HG03196 (cell line): ENCODE measurements at regions not wholly inside any gene's neighbourhood (a gene's known extent, or its start where the extent isn't known, plus 50 kb on each side); places are given as distances from the start of the nearest gene placed in this dataset.
"Not testable (repeated sequence)": the region's sequence is repeated elsewhere in the genome, so short reads cannot be mapped to it uniquely, and the experiment has no call there.

Source experiments
- ATAC-seq: cut with Tn5 transposase; IDR thresholded peaks from one replicate; pipeline ENCODE4 v1.9.1; 2021; ENCODE audit not compliant: unreplicated experiment

DNA sequence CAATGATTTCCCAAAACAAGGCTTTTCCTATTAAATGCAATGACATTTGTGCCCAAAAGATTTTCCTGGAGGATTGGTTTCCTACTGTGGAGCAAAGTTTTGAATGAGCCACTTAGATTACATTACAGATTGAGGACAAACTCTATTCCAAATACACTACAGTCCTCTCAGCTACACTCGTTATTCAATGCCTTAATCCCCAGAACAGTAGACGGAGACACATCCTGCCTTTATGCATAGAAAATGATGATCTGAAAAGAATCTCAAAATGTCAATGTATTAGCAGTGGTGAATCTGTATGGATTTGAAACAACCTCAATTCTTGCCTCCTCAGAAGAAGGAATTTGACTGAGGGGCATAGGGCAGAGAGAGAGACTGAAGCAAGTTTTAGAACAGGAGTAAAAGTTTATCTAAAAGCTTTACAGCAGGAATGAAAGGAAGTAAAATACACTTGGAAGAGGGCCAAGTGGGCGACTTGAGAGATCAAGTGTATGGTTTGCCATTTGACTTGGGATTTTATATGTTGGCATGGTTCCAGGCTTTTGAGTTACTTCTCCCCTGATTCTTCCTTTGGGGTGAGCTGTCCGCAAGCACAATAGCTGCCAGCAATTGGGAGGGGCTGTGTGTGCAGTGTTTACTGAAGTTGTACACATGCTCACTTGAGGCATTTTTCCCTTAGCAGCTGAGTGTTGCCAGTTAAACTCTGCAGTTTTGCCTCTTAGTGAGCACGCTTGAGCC is 891.9 kb upstream of the MBL2 start:
- ATAC-seq: no peak

DNA sequence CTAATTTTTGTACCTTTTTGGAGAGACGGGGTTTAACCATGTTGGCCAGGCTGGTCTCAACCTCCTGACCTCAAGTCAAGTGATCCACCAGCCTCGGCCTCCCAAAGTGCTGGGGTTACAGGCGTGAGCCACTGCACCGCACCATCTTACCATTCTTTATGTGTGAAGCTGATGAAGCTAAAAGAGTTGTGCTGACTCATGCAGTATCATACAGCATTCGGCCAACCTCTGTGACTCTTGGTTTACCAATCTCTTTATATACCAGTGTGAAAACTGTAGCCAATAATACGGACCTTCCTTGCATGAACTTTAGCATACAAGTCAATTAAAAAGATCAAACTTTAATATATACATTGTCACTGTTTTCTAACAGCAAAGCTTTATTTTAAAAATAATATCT is 878.2 kb upstream of the MBL2 start:
- ATAC-seq: no peak

DNA sequence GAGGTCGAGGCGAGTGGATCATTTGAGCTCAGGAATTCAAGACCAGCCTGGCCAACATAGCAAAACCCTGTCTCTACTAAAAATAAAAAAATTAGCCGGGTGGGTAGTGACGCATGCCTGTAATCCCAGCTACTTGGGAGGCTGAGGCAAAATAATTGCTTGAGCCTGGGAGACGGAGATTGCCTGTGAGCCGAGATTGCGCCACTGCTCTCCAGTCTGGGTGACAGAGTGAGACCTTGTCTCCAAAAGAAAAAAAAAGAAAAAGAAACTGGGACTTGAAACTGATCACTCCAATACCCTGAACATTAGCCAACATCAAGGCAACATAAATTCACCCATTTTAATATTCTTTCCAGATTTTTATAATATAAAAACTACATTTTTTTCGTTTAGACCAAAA is 874.6 kb upstream of the MBL2 start:
- not testable (repeated sequence) for ATAC-seq

DNA sequence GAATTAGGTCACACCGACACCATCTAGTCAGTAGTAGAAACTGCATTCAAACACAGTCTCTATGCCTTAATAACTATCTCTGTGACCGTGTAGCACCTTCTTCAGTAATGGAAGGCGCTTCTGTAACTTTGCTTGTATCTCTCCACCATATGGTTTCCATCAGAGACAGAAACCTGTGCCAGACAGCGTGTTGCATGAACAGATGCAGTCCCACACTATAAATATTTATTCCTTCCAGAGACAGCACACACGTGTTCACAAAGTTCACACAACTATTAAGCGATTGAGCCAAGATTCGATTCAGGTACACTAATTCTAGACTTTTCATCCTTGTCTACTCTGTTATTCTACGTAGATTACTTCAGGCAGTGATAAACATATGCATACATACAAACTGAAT is 873.9 kb upstream of the MBL2 start:
- no peak for ATAC-seq

DNA sequence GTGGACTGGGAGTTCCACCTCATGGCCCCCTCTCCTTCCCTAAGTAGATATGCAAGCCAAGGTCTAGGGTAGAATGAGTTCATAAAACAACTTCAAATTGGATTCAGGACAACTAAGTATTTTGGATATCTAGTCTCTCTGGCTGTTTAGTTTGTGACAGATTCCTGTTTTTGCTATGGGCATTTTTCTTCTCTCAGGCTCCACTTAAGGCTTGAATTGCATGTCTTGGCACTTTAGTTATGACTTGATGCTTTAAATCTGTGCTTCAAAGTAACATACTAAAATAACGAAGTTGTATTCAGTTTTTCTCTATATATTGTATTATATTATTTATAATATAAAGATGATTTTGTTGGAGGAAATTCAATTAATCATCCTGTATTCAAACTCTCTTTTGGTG is 873.4 kb upstream of the MBL2 start:
- no peak for ATAC-seq

DNA sequence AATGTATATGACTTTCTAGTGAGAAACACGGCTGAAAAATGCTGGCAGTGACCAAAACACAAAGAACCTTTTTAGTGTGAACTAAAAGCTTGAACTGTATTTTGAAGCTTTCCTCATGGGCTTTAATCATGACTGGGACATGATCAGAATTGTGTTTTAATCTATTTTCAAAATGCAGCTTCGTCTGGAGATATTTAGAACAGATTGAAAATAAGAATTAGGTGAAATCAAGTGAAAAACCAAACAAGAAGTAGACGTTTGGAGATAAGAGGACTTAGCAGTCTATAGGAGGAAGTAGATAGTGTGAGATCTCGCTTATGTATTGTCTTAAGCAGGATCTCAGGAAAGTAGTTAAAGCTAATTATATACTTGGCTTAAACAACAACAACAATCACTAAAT is 865.4 kb upstream of the MBL2 start:
- ATAC-seq: no peak

DNA sequence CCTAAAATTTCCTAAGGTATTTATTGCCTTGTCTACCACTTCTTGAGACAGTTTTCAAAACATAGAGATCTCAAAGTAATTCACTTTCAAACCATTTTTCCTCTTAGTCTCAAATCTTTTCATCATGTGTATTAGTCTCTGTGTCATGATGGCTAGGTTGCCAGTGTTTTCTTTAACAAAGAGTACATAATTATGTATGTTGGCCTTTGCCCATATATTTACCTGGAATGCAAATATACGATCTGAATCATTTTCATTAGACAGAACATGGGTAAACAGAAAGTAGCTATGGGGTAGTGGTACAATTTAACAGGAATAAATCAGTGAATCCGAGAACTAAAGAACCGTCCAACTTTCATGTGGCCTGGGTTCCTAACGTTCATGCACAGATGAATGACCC is 852.1 kb upstream of the MBL2 start:
- ATAC-seq: no peak

DNA sequence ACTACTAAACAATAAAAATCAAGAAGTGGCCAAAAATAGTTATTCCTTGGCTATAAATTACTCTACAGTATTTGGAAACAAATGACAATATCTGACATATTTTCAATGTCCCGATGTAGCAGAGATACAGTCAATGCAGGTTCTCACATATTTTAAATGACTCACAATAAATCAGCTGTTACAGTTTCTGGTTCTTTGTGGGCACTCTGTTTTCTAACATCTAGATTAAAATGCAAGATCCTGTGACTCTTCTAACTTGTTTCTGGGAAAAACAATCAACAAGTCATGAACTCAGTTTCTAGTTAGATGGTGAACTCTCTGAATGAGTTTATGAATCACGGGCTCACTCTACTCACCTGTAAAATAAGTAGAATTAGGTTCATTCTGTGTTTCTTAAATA is 849.6 kb upstream of the MBL2 start:
- no peak for ATAC-seq

DNA sequence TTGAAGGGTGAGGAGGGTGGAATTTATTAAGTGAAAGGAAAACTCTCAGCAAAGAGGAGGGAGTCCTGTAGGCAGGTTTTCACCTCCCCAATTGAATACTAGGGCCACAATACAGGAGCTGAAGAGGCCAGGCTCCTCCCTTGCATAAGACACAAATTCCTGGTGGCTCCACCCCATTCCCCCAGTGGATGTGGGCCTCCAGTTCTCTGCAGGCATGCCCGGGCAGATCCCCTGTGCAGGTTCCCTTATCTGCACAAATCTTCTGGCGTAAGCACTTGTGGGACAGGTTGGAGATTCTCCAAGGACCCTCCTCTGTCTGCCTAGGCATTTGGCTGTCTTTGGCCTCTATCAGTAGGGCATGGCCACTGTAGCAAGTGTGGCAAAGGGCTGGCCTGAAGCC is 847.1 kb upstream of the MBL2 start:
- no peak for ATAC-seq

DNA sequence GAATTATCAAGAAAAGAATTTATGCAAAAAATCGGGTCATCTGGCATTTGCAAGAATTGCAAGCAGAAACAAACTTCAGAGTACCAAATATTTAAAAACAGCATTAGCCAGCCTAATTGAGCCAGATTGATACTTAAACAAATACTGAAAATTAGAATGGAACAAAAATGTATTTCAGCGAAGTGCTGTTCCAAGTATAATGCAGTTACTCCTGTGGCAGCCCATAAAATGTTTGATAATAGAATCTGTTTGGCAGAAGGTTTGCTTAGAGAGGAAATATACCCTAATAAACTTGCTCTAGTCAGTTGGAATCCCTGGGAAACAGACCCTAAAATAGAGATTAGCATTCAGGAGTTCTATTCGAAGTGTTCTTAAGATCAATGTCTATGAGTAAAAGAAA is 835.1 kb upstream of the MBL2 start:
- ATAC-seq: no peak

DNA sequence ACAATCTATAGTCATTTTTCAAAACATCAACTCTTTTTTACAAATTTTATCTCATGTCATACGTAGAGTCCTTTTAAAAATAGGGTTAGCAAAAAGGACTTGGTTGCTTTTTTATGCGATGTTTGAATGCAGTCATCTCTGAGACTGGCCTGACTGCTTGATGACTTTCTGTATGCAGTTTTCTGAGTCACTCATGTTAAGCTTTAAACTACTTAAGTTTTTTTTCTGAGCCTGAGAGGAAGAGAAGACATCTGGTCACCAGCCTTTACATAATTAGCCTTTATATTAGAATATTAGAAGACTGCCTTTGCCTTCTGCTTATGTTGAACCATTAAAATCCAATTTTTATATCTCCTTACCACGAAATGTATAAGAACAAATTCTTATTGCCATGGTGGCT is 834.4 kb upstream of the MBL2 start:
- ATAC-seq: no peak

DNA sequence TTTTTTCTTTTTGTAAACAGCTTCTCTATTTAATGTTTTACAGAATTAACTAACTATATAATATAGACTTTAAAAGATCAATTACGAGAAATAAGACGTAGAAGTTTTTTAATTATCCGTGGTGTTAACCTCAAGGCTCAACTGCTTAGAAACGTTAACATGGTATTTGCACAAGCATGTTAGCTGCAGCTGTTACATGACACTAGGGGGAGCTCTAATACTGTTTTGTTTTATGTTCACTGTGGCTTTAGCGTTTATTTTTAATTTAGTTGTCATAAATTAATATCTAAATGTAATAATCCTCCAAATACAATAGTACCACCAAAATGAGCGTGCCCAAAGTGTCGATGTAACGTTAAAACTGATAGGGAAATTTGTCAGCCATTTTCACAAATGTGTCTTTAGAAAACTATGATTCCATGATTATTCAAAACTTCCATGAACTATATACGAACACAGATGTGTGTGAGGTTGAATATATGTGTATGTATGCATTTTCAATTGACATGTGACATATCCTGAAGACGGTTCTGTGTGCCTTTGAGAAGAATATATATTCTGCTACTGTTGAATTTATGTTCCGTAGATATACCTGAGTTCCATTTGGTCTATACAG is 828.8 kb upstream of the MBL2 start:
- no peak for ATAC-seq

DNA sequence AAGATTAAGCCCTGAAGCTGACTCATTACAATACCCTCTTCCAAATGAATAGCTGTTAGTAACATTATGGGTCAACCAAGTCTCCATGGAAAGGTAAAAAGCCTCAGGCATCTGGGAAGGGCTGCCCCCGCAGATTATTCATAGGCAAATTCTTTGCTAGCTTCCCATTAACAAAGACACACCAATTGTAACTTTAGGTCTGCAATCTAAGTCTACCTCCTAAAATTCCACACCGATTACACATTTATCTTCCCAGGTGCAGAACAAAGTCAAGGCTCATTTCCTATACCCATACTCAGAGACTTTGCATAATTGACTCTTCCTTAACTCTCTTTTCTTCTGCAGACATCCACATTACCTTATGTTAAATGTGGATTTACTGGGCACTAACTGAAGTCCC is 826.3 kb upstream of the MBL2 start:
- ATAC-seq: no peak

DNA sequence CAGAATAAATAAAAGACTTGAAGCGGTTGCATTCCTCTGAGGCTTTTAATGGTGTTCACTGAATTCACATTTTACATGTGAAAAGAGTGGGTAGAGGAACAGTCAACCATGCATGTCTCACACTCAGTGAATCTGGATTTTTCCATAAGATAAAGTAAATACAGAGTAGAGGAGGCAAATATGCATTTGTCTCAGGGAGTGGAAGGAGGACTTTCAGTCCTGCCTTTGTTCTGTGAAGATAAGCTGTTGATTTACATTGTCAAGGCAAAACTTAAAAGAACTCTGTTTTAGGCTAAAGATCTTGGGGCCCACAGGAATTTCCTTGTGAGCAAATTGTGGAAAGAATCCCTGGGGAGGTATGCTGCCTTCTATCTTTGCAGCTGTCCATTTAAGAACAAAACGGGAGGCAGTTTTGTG is 825.3 kb upstream of the MBL2 start:
- no peak for ATAC-seq

DNA sequence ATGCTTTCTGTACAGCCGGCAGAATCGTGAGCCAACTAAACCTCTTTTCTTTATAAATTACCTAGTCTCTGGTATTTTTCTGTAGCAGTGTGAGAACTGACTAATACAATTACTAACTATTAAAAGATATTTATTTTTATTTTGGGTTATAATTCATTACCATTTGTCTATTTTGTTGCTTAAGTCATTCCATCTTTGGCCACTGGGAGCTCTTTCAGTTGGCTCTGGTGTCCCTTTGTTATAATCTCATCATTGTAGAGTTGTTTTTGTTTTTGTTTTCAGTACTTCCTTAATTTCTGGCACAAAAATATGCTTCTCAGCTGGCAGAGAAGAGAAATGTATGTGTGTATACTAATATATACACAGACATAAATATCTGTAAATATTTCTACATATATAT is 807.9 kb upstream of the MBL2 start:
- ATAC-seq: no peak

DNA sequence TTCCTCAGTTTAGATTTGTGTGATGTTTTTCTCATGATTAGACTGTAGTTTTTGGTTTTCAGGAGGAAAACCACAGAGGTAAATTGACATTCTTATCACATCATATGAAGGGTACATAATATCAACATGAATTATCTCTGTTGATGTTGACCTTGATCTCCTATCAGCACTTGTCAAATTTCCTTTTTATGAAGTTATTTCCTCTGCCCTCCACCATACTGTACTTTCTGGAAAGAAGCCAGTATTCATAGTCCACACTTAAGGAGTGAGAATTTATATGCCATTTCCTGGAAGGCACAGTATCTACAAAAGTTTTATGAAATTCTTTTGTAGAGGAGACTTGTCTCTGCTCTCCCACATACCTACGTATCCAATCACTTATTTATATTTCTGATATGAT is 807.2 kb upstream of the MBL2 start:
- ATAC-seq: no peak

DNA sequence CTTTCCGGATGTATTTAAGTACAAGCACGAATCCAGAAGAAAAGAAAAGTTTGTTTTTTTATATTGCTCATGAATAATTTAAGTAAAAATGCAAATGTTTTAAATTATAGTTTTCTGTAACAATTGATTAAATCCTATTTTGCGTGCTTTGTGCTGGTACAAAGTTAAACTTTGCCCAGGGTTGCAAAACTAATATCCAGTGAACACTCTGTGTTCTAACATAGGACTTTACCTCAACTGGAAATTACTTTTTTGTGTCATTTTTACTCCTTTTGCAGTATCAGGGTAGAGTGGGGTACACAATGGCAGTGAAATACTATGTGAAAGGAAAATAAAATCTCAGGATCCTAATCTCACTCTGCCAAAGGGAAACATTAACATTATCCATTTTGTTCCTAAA is 801.4 kb upstream of the MBL2 start:
- ATAC-seq: no peak

DNA sequence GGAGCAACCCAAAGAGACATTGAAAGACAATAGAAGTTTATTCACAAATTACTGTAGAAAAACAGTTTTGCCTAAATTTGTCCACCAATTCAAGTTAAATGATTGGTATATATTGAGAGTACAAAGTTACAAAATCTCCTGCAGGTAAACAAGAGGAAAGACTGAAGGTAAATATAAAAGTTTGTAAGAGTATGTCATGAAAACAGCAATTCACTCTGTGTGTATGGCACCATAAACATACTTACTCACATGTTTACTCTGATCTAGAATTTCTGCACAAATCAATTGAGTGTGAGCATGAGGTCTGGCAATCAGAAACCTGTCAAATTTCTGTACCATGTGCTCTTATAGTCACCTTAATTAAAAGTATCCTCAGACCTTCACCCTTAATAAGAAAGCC is 800.9 kb upstream of the MBL2 start:
- no peak for ATAC-seq

DNA sequence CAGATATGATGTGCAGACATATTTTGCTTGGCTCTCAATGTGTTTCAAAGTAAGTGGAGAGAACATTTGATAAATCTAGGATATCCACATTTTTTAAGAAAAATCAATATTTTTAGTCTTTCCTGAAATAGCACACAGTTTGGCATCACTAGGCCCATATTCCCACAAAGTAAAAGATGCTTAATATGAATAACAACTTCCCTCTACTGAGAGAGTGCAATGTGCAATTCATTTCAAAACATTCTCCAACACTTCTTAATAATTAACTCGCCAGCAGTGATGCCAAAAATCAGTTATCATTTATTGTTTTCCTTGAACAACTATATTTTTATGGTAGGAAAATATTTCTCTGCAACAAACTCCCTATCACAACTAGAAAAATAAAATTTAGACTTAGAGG is 800.2 kb upstream of the MBL2 start:
- no peak for ATAC-seq

DNA sequence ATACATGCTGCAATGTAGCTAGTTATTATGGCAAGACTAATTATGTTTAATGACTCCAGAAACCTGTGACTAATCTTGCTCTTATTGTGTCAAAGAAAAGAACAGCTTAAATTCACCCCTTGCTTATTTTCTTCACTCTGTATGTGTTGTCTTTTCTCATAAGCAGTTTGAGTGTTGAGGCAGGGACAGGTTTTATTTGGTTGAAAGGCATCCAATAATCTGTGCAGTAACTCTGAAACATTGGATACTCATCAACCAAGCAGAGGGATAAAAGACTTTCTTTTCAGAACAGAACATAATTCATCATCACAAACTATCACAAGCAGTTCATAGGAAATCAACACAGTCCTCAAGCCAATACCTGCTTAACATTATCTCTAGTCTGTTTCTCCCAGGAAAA is 797.6 kb upstream of the MBL2 start:
- no peak for ATAC-seq

DNA sequence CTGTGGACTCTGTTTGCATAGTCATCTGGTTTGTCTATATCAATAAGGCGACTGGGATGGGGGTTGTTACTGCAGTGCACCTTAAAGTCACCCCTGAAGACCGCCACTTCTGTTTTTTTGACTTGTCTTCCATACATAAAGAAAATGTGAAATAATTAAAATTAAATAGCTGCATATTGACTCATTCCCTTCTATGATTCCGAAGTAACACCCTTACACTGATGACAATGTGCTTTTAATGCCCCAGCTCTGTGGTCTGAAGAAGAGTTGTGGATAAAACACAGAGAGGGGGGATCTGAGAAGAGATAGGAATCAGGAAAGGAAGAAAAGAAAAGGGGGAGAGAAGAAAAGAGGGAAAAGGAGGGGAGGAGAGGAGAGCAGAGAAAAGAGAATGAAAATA is 796.9 kb upstream of the MBL2 start:
- ATAC-seq: no peak

DNA sequence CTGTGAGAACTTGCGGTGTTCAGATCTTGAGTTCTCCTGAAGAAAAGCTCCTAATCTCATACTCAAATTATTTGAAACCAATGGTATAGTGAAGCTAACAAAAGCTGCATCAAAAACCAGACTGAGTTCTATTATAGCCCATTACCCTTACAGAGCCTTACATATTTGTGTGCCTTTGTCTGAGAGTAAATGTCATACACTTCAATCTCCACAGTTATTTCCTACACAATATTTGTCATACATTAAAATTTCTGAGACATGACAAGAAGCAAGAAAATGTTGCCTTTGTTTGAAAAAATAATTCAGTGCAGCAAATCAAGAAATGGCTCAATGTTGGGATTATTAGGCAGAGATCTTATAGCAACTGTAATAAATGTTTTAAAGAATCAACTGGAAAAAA is 776.1 kb upstream of the MBL2 start:
- no peak for ATAC-seq

DNA sequence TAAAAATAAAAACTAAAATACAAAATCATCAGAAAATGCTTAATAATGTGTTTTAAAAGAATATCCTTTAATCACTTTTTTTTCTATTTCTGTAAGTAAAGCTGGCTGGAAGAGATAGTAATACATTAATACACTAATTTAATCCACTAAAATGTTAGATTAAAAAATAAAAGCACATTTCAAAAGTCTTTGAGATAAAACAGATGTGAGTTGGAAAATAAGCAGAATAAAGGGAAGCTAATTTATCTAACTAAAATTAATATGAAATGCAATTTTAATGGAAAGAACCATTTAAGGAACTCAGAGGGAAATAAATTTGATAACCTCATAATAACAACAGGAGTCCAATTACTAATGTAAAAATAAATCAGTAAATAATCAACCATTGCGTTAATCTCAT is 774.8 kb upstream of the MBL2 start:
- no peak for ATAC-seq
